Liver (tissue), 8 donors: ENCODE measurements at regions not wholly inside any gene's neighbourhood (a gene's known extent, or its start where the extent isn't known, plus 50 kb on each side); places are given as distances from the start of the nearest gene placed in this dataset.

Source experiments
- DNase-seq: peaks from one replicate; pipeline ENCODE4 v3.0.0-alpha.2; 2017; ENCODE audit warnings: low spot score
- H3K27ac ChIP-seq, 2 donors: one replicate each; pipeline ENCODE4 v1.7.0; 2013; ENCODE audit warnings: inconsistent platforms in 2 of 2, low read length in 2 of 2, control low read depth in 1 of 2, low read depth in 1 of 2, mild to moderate bottlenecking in 1 of 2
- H3K27me3 ChIP-seq, 4 donors: one replicate each; pipeline versions ENCODE4 v1.6.1 to v1.7.0; 2013; ENCODE audit warnings: low read length in 3 of 4, inconsistent platforms in 1 of 4, mild to moderate bottlenecking in 1 of 4, moderate library complexity in 1 of 4; ENCODE audit not compliant: control insufficient read depth in 4 of 4, insufficient read depth in 4 of 4
- H3K36me3 ChIP-seq, 4 donors: one replicate each; pipeline versions ENCODE4 v1.6.1 to v1.7.0; 2013; ENCODE audit warnings: low read length in 3 of 4, mild to moderate bottlenecking in 3 of 4, low read depth in 1 of 4, moderate library complexity in 1 of 4; ENCODE audit not compliant: control insufficient read depth in 4 of 4, insufficient read depth in 3 of 4
- H3K4me1 ChIP-seq, 4 donors: one replicate each; pipeline versions ENCODE4 v1.6.1 to v1.7.0; 2013; ENCODE audit warnings: low read length in 3 of 4, mild to moderate bottlenecking in 3 of 4, moderate library complexity in 1 of 4; ENCODE audit not compliant: control insufficient read depth in 4 of 4, insufficient read depth in 4 of 4
- H3K4me3 ChIP-seq, 3 donors: one replicate each; pipeline versions ENCODE4 v1.6.1 to v1.7.0; 2013; ENCODE audit warnings: low read length in 3 of 3, control low read depth in 1 of 3, low read depth in 1 of 3, mild to moderate bottlenecking in 1 of 3
- H3K9ac ChIP-seq, 2 donors: one replicate each; pipeline ENCODE4 v1.7.0; 2013; ENCODE audit warnings: low read length in 2 of 2, mild to moderate bottlenecking in 2 of 2, moderate library complexity in 2 of 2, control low read depth in 1 of 2, low read depth in 1 of 2
- H3K9me3 ChIP-seq, 4 donors: one replicate each; pipeline versions ENCODE4 v1.6.1 to v1.7.0; 2013; ENCODE audit warnings: low read length in 3 of 4; ENCODE audit not compliant: control insufficient read depth in 4 of 4
- EGR1 ChIP-seq, 2 donors: IDR thresholded peaks; 2 replicates each; pipeline ENCODE4 v1.6.1; 2016 to 2018; ENCODE audit warnings: antibody characterized with exemption in 2 of 2, low read depth in 2 of 2
- GABPA ChIP-seq, 2 donors: IDR thresholded peaks in 1 of 2; conservative IDR thresholded peaks in 1 of 2; 2 replicates each; pipeline ENCODE4 v1.6.1; 2016; ENCODE audit warnings: antibody characterized with exemption in 2 of 2, mild to moderate bottlenecking in 1 of 2, moderate library complexity in 1 of 2
- HNF4A ChIP-seq, 2 donors: conservative IDR thresholded peaks; 2 replicates each; pipeline ENCODE4 v1.6.1; 2016; ENCODE audit warnings: antibody characterized with exemption in 2 of 2, mild to moderate bottlenecking in 2 of 2
- HNF4G ChIP-seq: IDR thresholded peaks from 2 replicates; pipeline ENCODE4 v1.6.1; 2016; ENCODE audit warnings: antibody characterized with exemption
- JUND ChIP-seq, 2 donors: IDR thresholded peaks; 2 replicates each; pipeline ENCODE4 v1.6.1; 2016; ENCODE audit warnings: antibody characterized with exemption in 2 of 2
- MAX ChIP-seq: IDR thresholded peaks from 2 replicates; pipeline ENCODE4 v1.6.1; 2016; ENCODE audit warnings: antibody characterized with exemption
- NR2F2 ChIP-seq: IDR thresholded peaks from 2 replicates; pipeline ENCODE4 v1.6.1; 2016; ENCODE audit warnings: antibody characterized with exemption
- RXRA ChIP-seq, 2 donors: IDR thresholded peaks; 2 replicates each; pipeline ENCODE4 v1.6.1; 2017 to 2018; ENCODE audit warnings: antibody characterized with exemption in 2 of 2, mild to moderate bottlenecking in 1 of 2
- SP1 ChIP-seq: IDR thresholded peaks from 2 replicates; pipeline ENCODE4 v1.6.1; 2018; ENCODE audit warnings: antibody characterized with exemption, mild to moderate bottlenecking
- TAF1 ChIP-seq: conservative IDR thresholded peaks from 2 replicates; pipeline ENCODE4 v1.6.1; 2016; ENCODE audit warnings: antibody characterized with exemption, mild to moderate bottlenecking
- WGBS: extraction: QIAGEN DNeasy Blood & Tissue Kit; methylation state at CpG from one replicate; pipeline ENCODE4 v1.1.7; 2013; 5-methylcytosine and 5-hydroxymethylcytosine counted together
- TF ChIP-seq, protein P1 (sequence below): IDR thresholded peaks from 2 replicates; pipeline ENCODE4 v1.6.1; 2016; ENCODE audit warnings: antibody characterized with exemption, mild to moderate bottlenecking
- TF ChIP-seq, protein P2 (sequence below): fragments of 150-350 bp; IDR thresholded peaks from 2 replicates; pipeline ENCODE4 v1.5.1; 2017; ENCODE audit warnings: improper control_type of control experiment, low read depth, low read length; ENCODE audit not compliant: missing input control
- donor health status: healthy.
- donor health status: healthy.
- donor health status: healthy.
- donor health status: healthy.
- donor health status: healthy.

DNA sequence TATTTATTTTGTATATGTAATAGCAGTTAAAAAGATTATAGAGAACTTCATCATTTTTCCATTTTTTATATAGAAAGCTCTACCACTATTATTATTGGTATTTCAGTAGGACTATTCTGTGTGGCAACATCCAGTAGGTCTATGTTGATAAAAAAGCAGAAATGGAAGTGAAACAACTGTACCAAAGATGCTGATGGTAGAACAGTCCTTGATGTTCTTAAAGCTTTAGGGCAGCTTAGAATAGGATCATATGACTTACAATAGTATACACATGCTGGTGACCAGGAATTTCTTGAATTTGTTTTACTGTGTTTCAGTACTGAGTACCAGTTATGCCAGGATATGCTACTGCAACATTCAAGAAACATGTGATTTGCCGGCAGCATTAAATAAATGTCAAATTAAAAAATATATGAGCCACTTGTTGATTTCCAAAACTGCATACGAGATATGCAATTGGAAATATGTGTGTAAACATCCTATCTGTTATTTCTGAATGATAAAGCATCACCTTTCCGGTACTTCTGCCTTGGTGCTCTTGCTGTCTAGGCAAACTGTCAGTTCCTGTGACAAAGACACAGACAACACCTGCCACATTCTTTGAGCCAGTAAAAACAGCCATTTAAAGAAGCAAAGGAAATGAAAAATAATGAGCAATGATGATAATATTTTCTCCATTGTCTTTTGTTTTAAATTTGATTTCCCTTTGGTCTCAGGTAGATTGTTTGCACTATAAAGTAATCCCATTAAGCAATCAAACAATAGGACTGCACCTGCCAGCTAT, 649.2 kb downstream of the ZPLD1 start:
- no peaks in the 10 kb centered on the region for H3K4me1 ChIP-seq
- WGBS = 88% methylated on average over 3 of the region's 3 CpGs
- H3K9ac ChIP-seq = no peak overlapping the region
- H3K9me3 ChIP-seq = no peaks in the 10 kb centered on the region
- H3K4me3 ChIP-seq = no peak overlapping the region
- H3K27me3 ChIP-seq = no peaks in the 10 kb centered on the region
- no peak overlapping the region for H3K27ac ChIP-seq
- TF ChIP-seq GABPA (IDR thresholded peaks at IDR 0.05 in 1 of 2, conservative IDR thresholded peaks at IDR 0.05 in 1 of 2) = no peak
- TF ChIP-seq, protein P1, sequence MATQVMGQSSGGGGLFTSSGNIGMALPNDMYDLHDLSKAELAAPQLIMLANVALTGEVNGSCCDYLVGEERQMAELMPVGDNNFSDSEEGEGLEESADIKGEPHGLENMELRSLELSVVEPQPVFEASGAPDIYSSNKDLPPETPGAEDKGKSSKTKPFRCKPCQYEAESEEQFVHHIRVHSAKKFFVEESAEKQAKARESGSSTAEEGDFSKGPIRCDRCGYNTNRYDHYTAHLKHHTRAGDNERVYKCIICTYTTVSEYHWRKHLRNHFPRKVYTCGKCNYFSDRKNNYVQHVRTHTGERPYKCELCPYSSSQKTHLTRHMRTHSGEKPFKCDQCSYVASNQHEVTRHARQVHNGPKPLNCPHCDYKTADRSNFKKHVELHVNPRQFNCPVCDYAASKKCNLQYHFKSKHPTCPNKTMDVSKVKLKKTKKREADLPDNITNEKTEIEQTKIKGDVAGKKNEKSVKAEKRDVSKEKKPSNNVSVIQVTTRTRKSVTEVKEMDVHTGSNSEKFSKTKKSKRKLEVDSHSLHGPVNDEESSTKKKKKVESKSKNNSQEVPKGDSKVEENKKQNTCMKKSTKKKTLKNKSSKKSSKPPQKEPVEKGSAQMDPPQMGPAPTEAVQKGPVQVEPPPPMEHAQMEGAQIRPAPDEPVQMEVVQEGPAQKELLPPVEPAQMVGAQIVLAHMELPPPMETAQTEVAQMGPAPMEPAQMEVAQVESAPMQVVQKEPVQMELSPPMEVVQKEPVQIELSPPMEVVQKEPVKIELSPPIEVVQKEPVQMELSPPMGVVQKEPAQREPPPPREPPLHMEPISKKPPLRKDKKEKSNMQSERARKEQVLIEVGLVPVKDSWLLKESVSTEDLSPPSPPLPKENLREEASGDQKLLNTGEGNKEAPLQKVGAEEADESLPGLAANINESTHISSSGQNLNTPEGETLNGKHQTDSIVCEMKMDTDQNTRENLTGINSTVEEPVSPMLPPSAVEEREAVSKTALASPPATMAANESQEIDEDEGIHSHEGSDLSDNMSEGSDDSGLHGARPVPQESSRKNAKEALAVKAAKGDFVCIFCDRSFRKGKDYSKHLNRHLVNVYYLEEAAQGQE = no peak
- DNase-seq = no peak
- H3K36me3 ChIP-seq = no peaks in the 10 kb centered on the region

DNA sequence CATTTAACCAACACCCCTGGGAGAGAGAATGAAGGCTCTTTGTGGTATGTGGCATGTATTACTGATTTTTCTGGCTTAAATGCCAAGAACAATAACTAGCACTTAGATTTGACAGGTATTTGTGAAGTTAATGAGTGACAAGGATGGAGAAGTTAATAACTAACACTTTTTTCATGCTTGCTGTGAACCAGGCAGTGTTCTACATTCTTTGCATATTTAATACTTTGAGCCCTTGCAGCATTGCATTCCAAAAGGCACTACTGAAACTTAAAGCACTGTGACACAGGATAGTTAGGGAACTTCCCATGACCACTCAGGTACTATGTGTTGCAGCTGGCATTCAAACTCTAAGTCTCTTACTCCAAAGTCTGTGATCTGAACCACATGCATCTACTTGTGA, 650.6 kb downstream of the ZPLD1 start:
- no peak for TF ChIP-seq HNF4A (conservative IDR thresholded peaks at IDR 0.05)
- no peak for TF ChIP-seq GABPA (IDR thresholded peaks at IDR 0.05 in 1 of 2, conservative IDR thresholded peaks at IDR 0.05 in 1 of 2)
- TF ChIP-seq MAX = no peak
- peak; percentile 18 for TF ChIP-seq SP1
- H3K4me1 ChIP-seq = no peaks in the 10 kb centered on the region
- H3K27ac ChIP-seq = no peak overlapping the region
- no peak for DNase-seq
- no peaks in the 10 kb centered on the region for H3K9me3 ChIP-seq
- no peak overlapping the region for H3K9ac ChIP-seq
- no peak overlapping the region for H3K4me3 ChIP-seq
- no peaks in the 10 kb centered on the region for H3K27me3 ChIP-seq
- no peaks in the 10 kb centered on the region for H3K36me3 ChIP-seq

DNA sequence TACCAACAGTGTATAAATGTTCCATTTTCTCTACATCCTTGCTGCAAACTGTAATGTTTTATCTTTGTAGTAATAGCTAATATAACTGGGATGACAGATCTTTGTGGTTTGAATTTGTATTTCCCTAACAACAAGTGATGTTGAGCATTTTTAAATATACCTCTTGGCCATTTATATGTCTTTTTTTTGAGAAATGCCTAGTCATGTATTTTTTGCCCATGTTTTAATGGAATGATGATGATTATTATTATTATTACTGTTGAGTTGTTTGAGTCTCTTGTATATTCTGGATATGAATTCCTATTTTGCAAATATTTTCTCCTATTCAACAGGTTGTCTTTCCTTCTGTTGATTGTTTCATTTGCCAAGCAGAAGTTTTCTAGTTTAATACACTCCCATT, 654.9 kb downstream of the ZPLD1 start:
- Histone ChIP-seq H3K36me3 (no peaks in the 10 kb centered on the region), H3K9ac (no peak overlapping the region), H3K27me3 (no peaks in the 10 kb centered on the region), H3K9me3 (no peaks in the 10 kb centered on the region), H3K27ac (no peak overlapping the region), H3K4me3 (no peak overlapping the region), H3K4me1 (no peaks in the 10 kb centered on the region)
- TF ChIP-seq RXRA (IDR thresholded peaks at IDR 0.05) (no peak), TAF1 (no peak), MAX (no peak), NR2F2 (no peak), EGR1 (IDR thresholded peaks at IDR 0.05; ENCODE audit: low read depth in 2 of 2) (no peak), JUND (IDR thresholded peaks at IDR 0.05) (no peak), HNF4G (no peak)
- TF ChIP-seq, protein P2, sequence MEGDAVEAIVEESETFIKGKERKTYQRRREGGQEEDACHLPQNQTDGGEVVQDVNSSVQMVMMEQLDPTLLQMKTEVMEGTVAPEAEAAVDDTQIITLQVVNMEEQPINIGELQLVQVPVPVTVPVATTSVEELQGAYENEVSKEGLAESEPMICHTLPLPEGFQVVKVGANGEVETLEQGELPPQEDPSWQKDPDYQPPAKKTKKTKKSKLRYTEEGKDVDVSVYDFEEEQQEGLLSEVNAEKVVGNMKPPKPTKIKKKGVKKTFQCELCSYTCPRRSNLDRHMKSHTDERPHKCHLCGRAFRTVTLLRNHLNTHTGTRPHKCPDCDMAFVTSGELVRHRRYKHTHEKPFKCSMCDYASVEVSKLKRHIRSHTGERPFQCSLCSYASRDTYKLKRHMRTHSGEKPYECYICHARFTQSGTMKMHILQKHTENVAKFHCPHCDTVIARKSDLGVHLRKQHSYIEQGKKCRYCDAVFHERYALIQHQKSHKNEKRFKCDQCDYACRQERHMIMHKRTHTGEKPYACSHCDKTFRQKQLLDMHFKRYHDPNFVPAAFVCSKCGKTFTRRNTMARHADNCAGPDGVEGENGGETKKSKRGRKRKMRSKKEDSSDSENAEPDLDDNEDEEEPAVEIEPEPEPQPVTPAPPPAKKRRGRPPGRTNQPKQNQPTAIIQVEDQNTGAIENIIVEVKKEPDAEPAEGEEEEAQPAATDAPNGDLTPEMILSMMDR = no peak
- no peak for DNase-seq
